GM21529 (cell line): ENCODE measurements at regions not wholly inside any gene's neighbourhood (a gene's known extent, or its start where the extent isn't known, plus 50 kb on each side); places are given as distances from the start of the nearest gene placed in this dataset.
"Not testable (repeated sequence)": the region's sequence is repeated elsewhere in the genome, so short reads cannot be mapped to it uniquely, and the experiment has no call there.

Experiments used
- ATAC-seq: cut with Tn5 transposase; IDR thresholded peaks from one replicate; pipeline ENCODE4 v1.9.1; 2021; ENCODE audit not compliant: unreplicated experiment

GRCh38 chr17:71548540-71549190 lies 572.2 kb upstream of the SOX9 start:
- ATAC-seq, result no peak

- ATAC-seq, result no peak
Measured at GRCh38 chr17:71550675-71551074, 570.1 kb upstream of the SOX9 start.

GRCh38 chr17:71553381-71553780 lies 567.4 kb upstream of the SOX9 start:
- ATAC-seq, result no peak

GRCh38 chr17:71558901-71559300 lies 561.9 kb upstream of the SOX9 start:
- ATAC-seq, result no peak

GRCh38 chr17:71572343-71572742 lies 548.5 kb upstream of the SOX9 start:
- no peak for ATAC-seq

- no peak for ATAC-seq
Measured at GRCh38 chr17:71578446-71578845, 542.4 kb upstream of the SOX9 start.

GRCh38 chr17:71580220-71580619 lies 540.6 kb upstream of the SOX9 start:
- ATAC-seq, result no peak

GRCh38 chr17:71585540-71585939 lies 535.3 kb upstream of the SOX9 start:
- ATAC-seq, result no peak

- ATAC-seq, result no peak
Measured at GRCh38 chr17:71592431-71592830, 528.4 kb upstream of the SOX9 start.

- no peak for ATAC-seq
Measured at GRCh38 chr17:71593078-71593477, 527.7 kb upstream of the SOX9 start.

- ATAC-seq, result not testable (repeated sequence)
Measured at GRCh38 chr17:71599583-71599982, 521.2 kb upstream of the SOX9 start.

- no peak for ATAC-seq
Measured at GRCh38 chr17:71600137-71600789, 520.6 kb upstream of the SOX9 start.

- ATAC-seq, result no peak
Measured at GRCh38 chr17:71601894-71602504, 518.8 kb upstream of the SOX9 start.

- no peak for ATAC-seq
Measured at GRCh38 chr17:71613996-71614395, 506.8 kb upstream of the SOX9 start.

- no peak for ATAC-seq
Measured at GRCh38 chr17:71615820-71616219, 505.0 kb upstream of the SOX9 start.

GRCh38 chr17:71617767-71618166 lies 503.1 kb upstream of the SOX9 start:
- not testable (repeated sequence) for ATAC-seq

- ATAC-seq, result no peak
Measured at GRCh38 chr17:71625330-71625729, 495.5 kb upstream of the SOX9 start.

GRCh38 chr17:71628306-71628705 lies 492.5 kb upstream of the SOX9 start:
- ATAC-seq, result no peak

- ATAC-seq, result no peak
Measured at GRCh38 chr17:71631483-71631882, 489.3 kb upstream of the SOX9 start.

- ATAC-seq, result no peak
Measured at GRCh38 chr17:71632328-71632727, 488.5 kb upstream of the SOX9 start.

- no peak for ATAC-seq
Measured at GRCh38 chr17:71633391-71633849, 487.4 kb upstream of the SOX9 start.

GRCh38 chr17:71634376-71634775 lies 486.4 kb upstream of the SOX9 start:
- no peak for ATAC-seq
